K562 (cell line): ENCODE measurements at regions not wholly inside any gene's neighbourhood (a gene's known extent, or its start where the extent isn't known, plus 50 kb on each side); places are given as distances from the start of the nearest gene placed in this dataset.

Experiments
- MAZ ChIP-seq, 2 experiments: fragments of 450-650 bp in 1 of 2; sonication (generic) in 1 of 2; formaldehyde crosslinking; IDR thresholded peaks in 1 of 2; conservative IDR thresholded peaks in 1 of 2; 2 replicates each; pipeline versions ENCODE4 v1.4.0 to v1.5.0; 2020; ENCODE audit warnings: mild to moderate bottlenecking in 1 of 2, missing genetic modification reagents in 1 of 2
- RBFOX2 ChIP-seq: fragments of 200-400 bp; formaldehyde crosslinking; IDR thresholded peaks from 2 replicates; pipeline ENCODE4 v1.6.1; 2017; ENCODE audit warnings: low read depth, mild to moderate bottlenecking, low read length, moderate library complexity
- SMARCB1 ChIP-seq: IDR thresholded peaks from 2 replicates; pipeline ENCODE4 v1.6.1; 2011; ENCODE audit warnings: improper control_type of control experiment, low read depth; ENCODE audit not compliant: insufficient read length
- TF ChIP-seq, protein P1 (sequence below): fragments of 450-650 bp; IDR thresholded peaks from 2 replicates; pipeline ENCODE4 v1.6.1; 2017; ENCODE audit warnings: antibody characterized with exemption, mild to moderate bottlenecking
- TF ChIP-seq, protein P2 (sequence below): fragments of 450-650 bp; conservative IDR thresholded peaks from 2 replicates; pipeline ENCODE4 v1.6.1; 2016; ENCODE audit warnings: missing genetic modification characterization, low read depth, mild to moderate bottlenecking, missing compliant biosample characterization, moderate library complexity
- TF ChIP-seq, protein P3 (sequence below), 3 experiments: fragments of 200-800 bp in 1 of 3; sonication (Bioruptor generic) in 1 of 3; sonication (generic) in 1 of 3; formaldehyde crosslinking in 1 of 3; IDR thresholded peaks; 2 replicates each; pipeline versions ENCODE4 v1.6.1 to v1.8.0; 2016 to 2022; ENCODE audit warnings: mild to moderate bottlenecking in 2 of 3, missing compliant biosample characterization in 2 of 3, missing genetic modification characterization in 2 of 3, missing genetic modification reagents in 1 of 3
- TF ChIP-seq, protein P4 (sequence below): sonication (generic); formaldehyde crosslinking; IDR thresholded peaks from 2 replicates; pipeline ENCODE4 v1.8.0; 2022; ENCODE audit warnings: mild to moderate bottlenecking, low read depth, missing genetic modification reagents

- TF ChIP-seq, protein P1, sequence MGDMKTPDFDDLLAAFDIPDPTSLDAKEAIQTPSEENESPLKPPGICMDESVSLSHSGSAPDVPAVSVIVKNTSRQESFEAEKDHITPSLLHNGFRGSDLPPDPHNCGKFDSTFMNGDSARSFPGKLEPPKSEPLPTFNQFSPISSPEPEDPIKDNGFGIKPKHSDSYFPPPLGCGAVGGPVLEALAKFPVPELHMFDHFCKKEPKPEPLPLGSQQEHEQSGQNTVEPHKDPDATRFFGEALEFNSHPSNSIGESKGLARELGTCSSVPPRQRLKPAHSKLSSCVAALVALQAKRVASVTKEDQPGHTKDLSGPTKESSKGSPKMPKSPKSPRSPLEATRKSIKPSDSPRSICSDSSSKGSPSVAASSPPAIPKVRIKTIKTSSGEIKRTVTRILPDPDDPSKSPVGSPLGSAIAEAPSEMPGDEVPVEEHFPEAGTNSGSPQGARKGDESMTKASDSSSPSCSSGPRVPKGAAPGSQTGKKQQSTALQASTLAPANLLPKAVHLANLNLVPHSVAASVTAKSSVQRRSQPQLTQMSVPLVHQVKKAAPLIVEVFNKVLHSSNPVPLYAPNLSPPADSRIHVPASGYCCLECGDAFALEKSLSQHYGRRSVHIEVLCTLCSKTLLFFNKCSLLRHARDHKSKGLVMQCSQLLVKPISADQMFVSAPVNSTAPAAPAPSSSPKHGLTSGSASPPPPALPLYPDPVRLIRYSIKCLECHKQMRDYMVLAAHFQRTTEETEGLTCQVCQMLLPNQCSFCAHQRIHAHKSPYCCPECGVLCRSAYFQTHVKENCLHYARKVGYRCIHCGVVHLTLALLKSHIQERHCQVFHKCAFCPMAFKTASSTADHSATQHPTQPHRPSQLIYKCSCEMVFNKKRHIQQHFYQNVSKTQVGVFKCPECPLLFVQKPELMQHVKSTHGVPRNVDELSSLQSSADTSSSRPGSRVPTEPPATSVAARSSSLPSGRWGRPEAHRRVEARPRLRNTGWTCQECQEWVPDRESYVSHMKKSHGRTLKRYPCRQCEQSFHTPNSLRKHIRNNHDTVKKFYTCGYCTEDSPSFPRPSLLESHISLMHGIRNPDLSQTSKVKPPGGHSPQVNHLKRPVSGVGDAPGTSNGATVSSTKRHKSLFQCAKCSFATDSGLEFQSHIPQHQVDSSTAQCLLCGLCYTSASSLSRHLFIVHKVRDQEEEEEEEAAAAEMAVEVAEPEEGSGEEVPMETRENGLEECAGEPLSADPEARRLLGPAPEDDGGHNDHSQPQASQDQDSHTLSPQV = no peak
- TF ChIP-seq MAZ (CRISPR knock-in tag; conservative IDR thresholded peaks at IDR 0.05 in 1 of 2, IDR thresholded peaks at IDR 0.05 in 1 of 2) (no peak), RBFOX2 (no peak), SMARCB1 (no peak)
- TF ChIP-seq, protein P2, sequence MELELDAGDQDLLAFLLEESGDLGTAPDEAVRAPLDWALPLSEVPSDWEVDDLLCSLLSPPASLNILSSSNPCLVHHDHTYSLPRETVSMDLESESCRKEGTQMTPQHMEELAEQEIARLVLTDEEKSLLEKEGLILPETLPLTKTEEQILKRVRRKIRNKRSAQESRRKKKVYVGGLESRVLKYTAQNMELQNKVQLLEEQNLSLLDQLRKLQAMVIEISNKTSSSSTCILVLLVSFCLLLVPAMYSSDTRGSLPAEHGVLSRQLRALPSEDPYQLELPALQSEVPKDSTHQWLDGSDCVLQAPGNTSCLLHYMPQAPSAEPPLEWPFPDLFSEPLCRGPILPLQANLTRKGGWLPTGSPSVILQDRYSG = no peak
- TF ChIP-seq, protein P3, sequence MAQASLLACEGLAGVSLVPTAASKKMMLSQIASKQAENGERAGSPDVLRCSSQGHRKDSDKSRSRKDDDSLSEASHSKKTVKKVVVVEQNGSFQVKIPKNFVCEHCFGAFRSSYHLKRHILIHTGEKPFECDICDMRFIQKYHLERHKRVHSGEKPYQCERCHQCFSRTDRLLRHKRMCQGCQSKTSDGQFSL (CRISPR knock-in tag; IDR thresholded peaks at IDR 0.05) = no peak
- TF ChIP-seq, protein P3 (tag; IDR thresholded peaks at IDR 0.05) = no peak
- TF ChIP-seq, protein P4, sequence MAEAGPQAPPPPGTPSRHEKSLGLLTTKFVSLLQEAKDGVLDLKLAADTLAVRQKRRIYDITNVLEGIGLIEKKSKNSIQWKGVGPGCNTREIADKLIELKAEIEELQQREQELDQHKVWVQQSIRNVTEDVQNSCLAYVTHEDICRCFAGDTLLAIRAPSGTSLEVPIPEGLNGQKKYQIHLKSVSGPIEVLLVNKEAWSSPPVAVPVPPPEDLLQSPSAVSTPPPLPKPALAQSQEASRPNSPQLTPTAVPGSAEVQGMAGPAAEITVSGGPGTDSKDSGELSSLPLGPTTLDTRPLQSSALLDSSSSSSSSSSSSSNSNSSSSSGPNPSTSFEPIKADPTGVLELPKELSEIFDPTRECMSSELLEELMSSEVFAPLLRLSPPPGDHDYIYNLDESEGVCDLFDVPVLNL (CRISPR knock-in tag) = no peak
Measured at GRCh38 chr4:100708776-100709175, 191.0 kb upstream of the EMCN start (continued).
